HCT116 (cell line): ENCODE measurements at regions not wholly inside any gene's neighbourhood (a gene's known extent, or its start where the extent isn't known, plus 50 kb on each side); places are given as distances from the start of the nearest gene placed in this dataset.

Experiments used
- ATAC-seq: fragments of 200-7000 bp; cut with Tn5 transposase; 2 replicates; pipeline ENCODE4 v1.9.1; 2020; ENCODE audit warnings: mild to moderate bottlenecking, moderate library complexity
- BruUV-seq: library from RNA; stranded (reverse); fragments of 400-500 nt; replicated peaks from 2 replicates; lab custom pipeline; 2021; lab: Mats Ljungman, UMichigan
- CTCF ChIA-PET: fragments of 300-600 bp; sonication (Branson Sonifier 250); formaldehyde crosslinking; loops from one replicate; lab custom pipeline; 2021; ENCODE audit warnings: antibody characterized with exemption; lab: Charles Lee
- POLR2A ChIA-PET: fragments of 300-600, 350-600 bp; sonication (Branson Sonifier 250); formaldehyde crosslinking; loops from one replicate; lab custom pipeline; 2021; ENCODE audit warnings: antibody characterized with exemption; lab: Charles Lee
- RAD21 ChIA-PET, 2 experiments: fragments of 300-600 bp; sonication (Branson Sonifier 250); formaldehyde crosslinking; loops; one replicate each; lab custom pipeline; 2023; ENCODE audit warnings: low total read pairs in 2 of 2; ENCODE audit not compliant: uncharacterized antibody in 2 of 2, unreplicated experiment in 2 of 2, low non-redundant PET in 1 of 2; lab: Charles Lee
- DNase-seq: peaks from one replicate; pipeline ENCODE4 v3.0.0-alpha.2; 2010; ENCODE audit warnings: low read depth, low spot score
- H2AFZ ChIP-seq: fragments of 200-600 bp; shearing (Covaris generic), sonication (generic); 2 replicates; pipeline ENCODE4 v1.6.1; 2017; ENCODE audit warnings: low read depth, mixed run types, mixed read lengths, antibody characterized with exemption, low read length; ENCODE audit not compliant: poor library complexity, severe bottlenecking
- H3K27ac ChIP-seq: 2 replicates; pipeline ENCODE4 v1.5.1; 2012; ENCODE audit warnings: low read depth, low read length
- H3K27me3 ChIP-seq: fragments of 200-600 bp; sonication (generic); 2 replicates; pipeline ENCODE4 v1.6.1; 2016; ENCODE audit warnings: mixed run types, low read length, mixed read lengths; ENCODE audit not compliant: insufficient read depth
- H3K36me3 ChIP-seq, 2 experiments: fragments of 200-500 bp in 1 of 2; fragments of 200-600 bp in 1 of 2; sonication (Bioruptor generic) in 1 of 2; sonication (generic) in 1 of 2; 2 replicates each; pipeline versions ENCODE4 v1.5.1 to v1.6.1; 2014 to 2016; ENCODE audit warnings: low read length in 2 of 2, inconsistent platforms in 1 of 2, mixed read lengths in 1 of 2, mixed run types in 1 of 2; ENCODE audit not compliant: insufficient read depth in 2 of 2, control insufficient read depth in 1 of 2
- H3K4me1 ChIP-seq, 2 experiments: fragments of 200-600 bp in 1 of 2; sonication (generic) in 1 of 2; 2 replicates each; pipeline versions ENCODE4 v1.5.1 to v1.6.1; 2012 to 2017; ENCODE audit warnings: low read length in 2 of 2, inconsistent platforms in 1 of 2, mild to moderate bottlenecking in 1 of 2, mixed read lengths in 1 of 2, mixed run types in 1 of 2, moderate library complexity in 1 of 2; ENCODE audit not compliant: insufficient read depth in 2 of 2, control insufficient read depth in 1 of 2
- H3K4me2 ChIP-seq: fragments of 200-600 bp; sonication (generic); 2 replicates; pipeline ENCODE4 v1.6.1; 2017; ENCODE audit warnings: mixed run types, low read length, mixed read lengths
- H3K4me3 ChIP-seq, 2 experiments: fragments of 200-600 bp in 1 of 2; sonication (generic) in 1 of 2; replicated peaks in 1 of 2; 2 replicates each; pipeline ENCODE4 v1.5.1; 2011 to 2016; ENCODE audit warnings: low read length in 2 of 2, control low read depth in 1 of 2, low read depth in 1 of 2, mild to moderate bottlenecking in 1 of 2, mixed read lengths in 1 of 2, mixed run types in 1 of 2
- H3K79me2 ChIP-seq: fragments of 200-600 bp; sonication (generic); 2 replicates; pipeline ENCODE4 v1.6.1; 2017; ENCODE audit warnings: mild to moderate bottlenecking, mixed run types, low read length, moderate library complexity, mixed read lengths; ENCODE audit not compliant: insufficient read depth
- H3K9ac ChIP-seq: fragments of 200-600 bp; sonication (generic); 2 replicates; pipeline ENCODE4 v1.6.1; 2016; ENCODE audit warnings: low read length, mixed read lengths
- H3K9me2 ChIP-seq: fragments of 200-600 bp; sonication (generic), shearing (Covaris generic); 2 replicates; pipeline ENCODE4 v1.6.1; 2017; ENCODE audit warnings: mixed run types, mild to moderate bottlenecking, moderate library complexity; ENCODE audit not compliant: insufficient read depth
- H3K9me3 ChIP-seq, 2 experiments: fragments of 200-500 bp in 1 of 2; fragments of 200-600 bp in 1 of 2; sonication (Bioruptor generic) in 1 of 2; sonication (generic) in 1 of 2; 2 replicates each; pipeline ENCODE4 v1.6.1; 2014 to 2017; ENCODE audit warnings: low read length in 2 of 2, mixed read lengths in 2 of 2, inconsistent platforms in 1 of 2, low read depth in 1 of 2, mild to moderate bottlenecking in 1 of 2, mixed run types in 1 of 2, moderate library complexity in 1 of 2; ENCODE audit not compliant: control insufficient read depth in 1 of 2, insufficient read depth in 1 of 2
- H4K20me1 ChIP-seq: fragments of 200-600 bp; sonication (generic), shearing (Covaris generic); 2 replicates; pipeline ENCODE4 v1.6.1; 2017; ENCODE audit warnings: mixed run types, mild to moderate bottlenecking, moderate library complexity; ENCODE audit not compliant: insufficient read depth
- CEBPB ChIP-seq: IDR thresholded peaks from 2 replicates; pipeline ENCODE4 v1.6.1; 2012; ENCODE audit warnings: low read depth
- EGR1 ChIP-seq: IDR thresholded peaks from 2 replicates; pipeline ENCODE4 v1.6.1; 2012; ENCODE audit warnings: low read depth
- ELF1 ChIP-seq: IDR thresholded peaks from 2 replicates; pipeline ENCODE4 v1.6.1; 2012; ENCODE audit warnings: low read depth, borderline replicate concordance
- EZH2 ChIP-seq: fragments of 200-600 bp; sonication (generic); IDR thresholded peaks from 2 replicates; pipeline ENCODE4 v1.6.1; 2017; ENCODE audit warnings: antibody characterized with exemption, mixed run types
- EZH2phosphoT487 ChIP-seq: fragments of 200-600 bp; IDR thresholded peaks from 2 replicates; pipeline ENCODE4 v1.6.1; 2018; ENCODE audit warnings: antibody characterized with exemption, borderline replicate concordance
- JUND ChIP-seq: IDR thresholded peaks from 2 replicates; pipeline ENCODE4 v1.6.1; 2012
- SIN3A ChIP-seq: IDR thresholded peaks from 2 replicates; pipeline ENCODE4 v1.6.1; 2012; ENCODE audit warnings: low read depth
- SRF ChIP-seq: IDR thresholded peaks from 2 replicates; pipeline ENCODE4 v1.6.1; 2012; ENCODE audit warnings: low read depth
- TCF7L2 ChIP-seq: IDR thresholded peaks from 2 replicates; pipeline ENCODE4 v1.7.0; 2011; ENCODE audit warnings: borderline replicate concordance, inconsistent platforms; ENCODE audit not compliant: insufficient read depth, insufficient read length; ENCODE audit errors: extremely low read depth
- ZNF274 ChIP-seq: fragments of 200-500 bp; sonication (Bioruptor generic); IDR thresholded peaks from 2 replicates; pipeline ENCODE4 v1.6.1; 2014; ENCODE audit warnings: mild to moderate bottlenecking, low read depth, low read length, inconsistent platforms
- intact Hi-C: fragments of 100-400 bp; cut with micrococcal nuclease; formaldehyde crosslinking; loops from 2 replicates; pipeline ENCODE4 v1.10.0; 2022
- TF ChIP-seq, protein P1 (sequence below): IDR thresholded peaks from 2 replicates; pipeline ENCODE4 v1.6.1; 2011; ENCODE audit warnings: mild to moderate bottlenecking, low read length, moderate library complexity; ENCODE audit not compliant: insufficient replicate concordance; ENCODE audit errors: extremely low read depth

DNA sequence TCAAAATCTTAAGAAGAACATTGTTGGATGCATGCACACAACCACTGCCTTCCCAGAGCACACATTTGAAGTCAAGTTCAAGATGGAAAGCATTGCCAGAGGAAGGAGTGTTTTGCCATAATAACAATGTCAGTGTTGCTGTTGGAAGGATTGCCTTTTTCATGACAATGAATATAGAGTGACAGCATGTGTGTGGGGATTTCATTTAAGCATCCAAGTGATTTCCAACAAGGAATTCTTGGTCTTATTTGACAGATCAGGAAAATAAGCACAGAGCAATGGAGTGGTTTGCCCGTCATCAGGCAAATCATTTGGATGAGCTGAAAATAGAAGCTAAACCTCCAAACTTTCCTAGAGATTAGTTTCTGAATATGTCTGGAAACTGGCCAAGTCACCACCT, 140.0 kb upstream of the RAI14 start:
- H3K27me3 ChIP-seq: no peaks in the 10 kb centered on the region
- ATAC-seq (no peak), DNase-seq (no peak)
- H3K9me2 ChIP-seq: no peaks in the 10 kb centered on the region
- ChIA-PET POLR2A (no interaction called here), CTCF (no interaction called here), RAD21 (no interaction called here)
- H3K79me2 ChIP-seq: no peaks in the 10 kb centered on the region
- BruUV-seq: no TSS peak
- H3K4me1 ChIP-seq: no peaks in the 10 kb centered on the region
- H3K9me3 ChIP-seq: no peaks in the 10 kb centered on the region
- H3K9ac ChIP-seq: no peak overlapping the region
- no peak overlapping the region for H3K27ac ChIP-seq
- intact Hi-C loops: no loop called here
- no peak overlapping the region for H3K4me3 ChIP-seq
- TF ChIP-seq EZH2: no peak
- TF ChIP-seq EZH2phosphoT487: no peak
- TF ChIP-seq ZNF274: no peak
- TF ChIP-seq, protein P1, sequence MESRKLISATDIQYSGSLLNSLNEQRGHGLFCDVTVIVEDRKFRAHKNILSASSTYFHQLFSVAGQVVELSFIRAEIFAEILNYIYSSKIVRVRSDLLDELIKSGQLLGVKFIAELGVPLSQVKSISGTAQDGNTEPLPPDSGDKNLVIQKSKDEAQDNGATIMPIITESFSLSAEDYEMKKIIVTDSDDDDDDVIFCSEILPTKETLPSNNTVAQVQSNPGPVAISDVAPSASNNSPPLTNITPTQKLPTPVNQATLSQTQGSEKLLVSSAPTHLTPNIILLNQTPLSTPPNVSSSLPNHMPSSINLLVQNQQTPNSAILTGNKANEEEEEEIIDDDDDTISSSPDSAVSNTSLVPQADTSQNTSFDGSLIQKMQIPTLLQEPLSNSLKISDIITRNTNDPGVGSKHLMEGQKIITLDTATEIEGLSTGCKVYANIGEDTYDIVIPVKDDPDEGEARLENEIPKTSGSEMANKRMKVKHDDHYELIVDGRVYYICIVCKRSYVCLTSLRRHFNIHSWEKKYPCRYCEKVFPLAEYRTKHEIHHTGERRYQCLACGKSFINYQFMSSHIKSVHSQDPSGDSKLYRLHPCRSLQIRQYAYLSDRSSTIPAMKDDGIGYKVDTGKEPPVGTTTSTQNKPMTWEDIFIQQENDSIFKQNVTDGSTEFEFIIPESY: no peak
- no peak for TF ChIP-seq SRF
- TF ChIP-seq JUND: no peak
- TF ChIP-seq ELF1: no peak
- no peak for TF ChIP-seq TCF7L2
- TF ChIP-seq CEBPB: no peak
- no peak for TF ChIP-seq SIN3A
- no peak for TF ChIP-seq EGR1
- H3K4me2 ChIP-seq: no peak overlapping the region
- no peak overlapping the region for H2AFZ ChIP-seq
- H3K36me3 ChIP-seq: no peaks in the 10 kb centered on the region
- no peaks in the 10 kb centered on the region for H4K20me1 ChIP-seq
